NCI-H2227 (cell line): ENCODE measurements at regions not wholly inside any gene's neighbourhood (a gene's known extent, or its start where the extent isn't known, plus 50 kb on each side); places are given as distances from the start of the nearest gene placed in this dataset.
A peak's percentile ranks its signal among the peaks of the same experiment; 100 is the strongest.

Source experiments
- DNase-seq: peaks from one replicate; lab custom pipeline; 2025; ENCODE audit not compliant: unreplicated experiment; lab: John Stamatoyannopoulos, UW

GRCh38 chr13:74973935-74974879 is 507.8 kb downstream of the TBC1D4 start:
- no peak for DNase-seq

- peak; percentile 2 for DNase-seq
Measured at GRCh38 chr13:74969419-74969818, 512.5 kb downstream of the TBC1D4 start.

GRCh38 chr13:74966814-74967424 is 515.0 kb downstream of the TBC1D4 start:
- DNase-seq, result peak; percentile 52

- DNase-seq, result no peak
Measured at GRCh38 chr13:74966275-74966674, 515.7 kb downstream of the TBC1D4 start.

- no peak for DNase-seq
Measured at GRCh38 chr13:74945637-74946036, 536.3 kb downstream of the TBC1D4 start.

- DNase-seq, result no peak
Measured at GRCh38 chr13:74931698-74932433, 550.1 kb downstream of the TBC1D4 start.

- DNase-seq, result no peak
Measured at GRCh38 chr13:74930402-74931165, 551.4 kb downstream of the TBC1D4 start.

- no peak for DNase-seq
Measured at GRCh38 chr13:74929436-74929835, 552.5 kb downstream of the TBC1D4 start.

- DNase-seq, result no peak
Measured at GRCh38 chr13:74927823-74928222, 554.1 kb downstream of the TBC1D4 start.

GRCh38 chr13:74922963-74923362 is 559.0 kb downstream of the TBC1D4 start:
- DNase-seq, result no peak

GRCh38 chr13:74921326-74921725 is 560.6 kb downstream of the TBC1D4 start:
- DNase-seq, result no peak

- DNase-seq, result no peak
Measured at GRCh38 chr13:74920920-74921319, 561.0 kb downstream of the TBC1D4 start.

- DNase-seq, result no peak
Measured at GRCh38 chr13:74920361-74920760, 561.6 kb downstream of the TBC1D4 start.

- DNase-seq, result no peak
Measured at GRCh38 chr13:74919914-74920313, 562.1 kb downstream of the TBC1D4 start.

- no peak for DNase-seq
Measured at GRCh38 chr13:74912898-74913297, 569.1 kb downstream of the TBC1D4 start.

GRCh38 chr13:74910415-74910814 is 571.6 kb downstream of the TBC1D4 start:
- DNase-seq, result no peak

- no peak for DNase-seq
Measured at GRCh38 chr13:74907788-74908187, 574.2 kb downstream of the TBC1D4 start.

- no peak for DNase-seq
Measured at GRCh38 chr13:74904556-74904955, 577.4 kb downstream of the TBC1D4 start.

- no peak for DNase-seq
Measured at GRCh38 chr13:74895042-74895796, 586.8 kb downstream of the TBC1D4 start.

- no peak for DNase-seq
Measured at GRCh38 chr13:74892096-74892495, 589.9 kb downstream of the TBC1D4 start.
